Astrocyte (in vitro differentiated cells and primary cell): ENCODE measurements at regions not wholly inside any gene's neighbourhood (a gene's known extent, or its start where the extent isn't known, plus 50 kb on each side); places are given as distances from the start of the nearest gene placed in this dataset.

Experiments used
- CTCF ChIP-seq: IDR thresholded peaks from 2 replicates; pipeline ENCODE4 v1.5.1; 2011; ENCODE audit warnings: low read depth, mild to moderate bottlenecking, inconsistent platforms, low read length, moderate library complexity; ENCODE audit not compliant: insufficient read depth
- EZH2 ChIP-seq: IDR thresholded peaks from 2 replicates; pipeline ENCODE4 v1.6.1; 2012; ENCODE audit warnings: mild to moderate bottlenecking, low read length, inconsistent platforms; ENCODE audit not compliant: insufficient read depth

GRCh38 chr1:239732770-239733169, 346.4 kb downstream of the CHRM3 start:
- TF ChIP-seq EZH2 (no peak), CTCF (no peak)
